ENCODE measurements at regions not wholly inside any gene's neighbourhood (a gene's known extent, or its start where the extent isn't known, plus 50 kb on each side); places are given as distances from the start of the nearest gene placed in this dataset.

GRCh38 chr10:57018452-57018851, 657.4 kb upstream of the ZWINT start:
- no peak for DNase-seq (ENCODE audit: low read depth)

- no peak for DNase-seq (ENCODE audit: low read depth)
Observed at GRCh38 chr10:57017356-57018037, 656.4 kb upstream of the ZWINT start.

GRCh38 chr10:57015595-57016318, 654.7 kb upstream of the ZWINT start:
- no peak for DNase-seq (ENCODE audit: low read depth)

- no peak for DNase-seq (ENCODE audit: low read depth)
Observed at GRCh38 chr10:57015187-57015586, 654.1 kb upstream of the ZWINT start.

- no peak for DNase-seq (ENCODE audit: low read depth)
Observed at GRCh38 chr10:57014758-57015157, 653.7 kb upstream of the ZWINT start.

GRCh38 chr10:57008189-57008588, 647.1 kb upstream of the ZWINT start:
- DNase-seq (ENCODE audit: low read depth): no peak

GRCh38 chr10:56991591-56992069, 630.6 kb upstream of the ZWINT start:
- no peak for DNase-seq (ENCODE audit: low read depth)

- DNase-seq (ENCODE audit: low read depth): no peak
Observed at GRCh38 chr10:56975513-56975912, 614.5 kb upstream of the ZWINT start.

- no peak for DNase-seq (ENCODE audit: low read depth)
Observed at GRCh38 chr10:56973766-56974165, 612.7 kb upstream of the ZWINT start.

GRCh38 chr10:56943221-56943755, 582.2 kb upstream of the ZWINT start:
- no peak for DNase-seq (ENCODE audit: low read depth)

- no peak for DNase-seq (ENCODE audit: low read depth)
Observed at GRCh38 chr10:56934515-56934914, 573.5 kb upstream of the ZWINT start.

- no peak for DNase-seq (ENCODE audit: low read depth)
Observed at GRCh38 chr10:56928714-56929113, 567.7 kb upstream of the ZWINT start.

GRCh38 chr10:56927701-56928100, 566.6 kb upstream of the ZWINT start:
- no peak for DNase-seq (ENCODE audit: low read depth)

- DNase-seq (ENCODE audit: low read depth): no peak
Observed at GRCh38 chr10:56920601-56921261, 559.7 kb upstream of the ZWINT start.

GRCh38 chr10:56912043-56912442, 551.0 kb upstream of the ZWINT start:
- no peak for DNase-seq (ENCODE audit: low read depth)

GRCh38 chr10:56905051-56905450, 544.0 kb upstream of the ZWINT start:
- no peak for DNase-seq (ENCODE audit: low read depth)

- no peak for DNase-seq (ENCODE audit: low read depth)
Observed at GRCh38 chr10:56902554-56902953, 541.5 kb upstream of the ZWINT start.

- no peak for DNase-seq (ENCODE audit: low read depth)
Observed at GRCh38 chr10:56895306-56895705, 534.2 kb upstream of the ZWINT start.

- no peak for DNase-seq (ENCODE audit: low read depth)
Observed at GRCh38 chr10:56881218-56881617, 520.2 kb upstream of the ZWINT start.

GRCh38 chr10:56880606-56881005, 519.5 kb upstream of the ZWINT start:
- DNase-seq (ENCODE audit: low read depth): no peak

- no peak for DNase-seq (ENCODE audit: low read depth)
Observed at GRCh38 chr10:56874950-56875349, 513.9 kb upstream of the ZWINT start.

- DNase-seq (ENCODE audit: low read depth): no peak
Observed at GRCh38 chr10:56871160-56871668, 510.2 kb upstream of the ZWINT start.

- no peak for DNase-seq (ENCODE audit: low read depth)
Observed at GRCh38 chr10:56867236-56867635, 506.2 kb upstream of the ZWINT start.

All from iris pigment epithelial cell (primary cell).